Ecto neural progenitor cell (in vitro differentiated cells): ENCODE measurements at regions not wholly inside any gene's neighbourhood (a gene's known extent, or its start where the extent isn't known, plus 50 kb on each side); places are given as distances from the start of the nearest gene placed in this dataset.

Experiments used
- DNase-seq: peaks from one replicate; pipeline ENCODE4 v3.0.0-alpha.2; 2018; ENCODE audit warnings: low spot score

- no peak for DNase-seq
These were observed 248.1 kb upstream of the GADL1 start for GRCh38 chr3:31142543-31142942.

- no peak for DNase-seq
These were observed 250.6 kb upstream of the GADL1 start for GRCh38 chr3:31145062-31145461.

- DNase-seq = no peak
These were observed 253.1 kb upstream of the GADL1 start for GRCh38 chr3:31147550-31147949.

- no peak for DNase-seq
These were observed 262.7 kb upstream of the GADL1 start for GRCh38 chr3:31157047-31157694.

GRCh38 chr3:31157893-31158620, 263.6 kb upstream of the GADL1 start:
- DNase-seq = no peak

- no peak for DNase-seq
These were observed 265.0 kb upstream of the GADL1 start for GRCh38 chr3:31159331-31160039.

GRCh38 chr3:31161889-31162288, 267.4 kb upstream of the GADL1 start:
- DNase-seq = no peak

GRCh38 chr3:31164381-31164780, 269.9 kb upstream of the GADL1 start:
- no peak for DNase-seq

GRCh38 chr3:31165399-31165860, 271.0 kb upstream of the GADL1 start:
- DNase-seq = no peak

- no peak for DNase-seq
These were observed 271.9 kb upstream of the GADL1 start for GRCh38 chr3:31166249-31166885.

GRCh38 chr3:31167666-31168065, 273.2 kb upstream of the GADL1 start:
- no peak for DNase-seq

- no peak for DNase-seq
These were observed 276.6 kb upstream of the GADL1 start for GRCh38 chr3:31170932-31171670.

- no peak for DNase-seq
These were observed 277.9 kb upstream of the GADL1 start for GRCh38 chr3:31172336-31172735.

- no peak for DNase-seq
These were observed 278.8 kb upstream of the GADL1 start for GRCh38 chr3:31173118-31173718.

- DNase-seq = no peak
These were observed 279.6 kb upstream of the GADL1 start for GRCh38 chr3:31174079-31174478.

- no peak for DNase-seq
These were observed 281.6 kb upstream of the GADL1 start for GRCh38 chr3:31176045-31176444.

GRCh38 chr3:31178467-31178866, 284.0 kb upstream of the GADL1 start:
- no peak for DNase-seq

GRCh38 chr3:31179768-31180167, 285.3 kb upstream of the GADL1 start:
- DNase-seq = no peak

GRCh38 chr3:31180274-31180673, 285.8 kb upstream of the GADL1 start:
- no peak for DNase-seq

- no peak for DNase-seq
These were observed 287.2 kb upstream of the GADL1 start for GRCh38 chr3:31181661-31182060.

- no peak for DNase-seq
These were observed 288.2 kb upstream of the GADL1 start for GRCh38 chr3:31182661-31183060.
